BLaER1 treated with 17β-estradiol and CSF1 and Interleukin-3, amounts not matched to agents 10 nM and 100 nM (cell line): ENCODE measurements at regions not wholly inside any gene's neighbourhood (a gene's known extent, or its start where the extent isn't known, plus 50 kb on each side); places are given as distances from the start of the nearest gene placed in this dataset.

Source experiments
- H3K27ac ChIP-seq, 11 experiments: shearing (Covaris generic); formaldehyde crosslinking; 2 replicates each; pipeline ENCODE4 v1.8.1; 2022
- H3K27me3 ChIP-seq, 11 experiments: shearing (Covaris generic); formaldehyde crosslinking; 2 replicates each; pipeline ENCODE4 v1.8.1; 2022
- H3K36me3 ChIP-seq, 11 experiments: shearing (Covaris generic); formaldehyde crosslinking; 2 replicates each; pipeline ENCODE4 v1.8.1; 2022
- H3K4me1 ChIP-seq, 10 experiments: shearing (Covaris generic); formaldehyde crosslinking; 2 replicates each; pipeline ENCODE4 v1.8.1; 2022
- H3K4me2 ChIP-seq, 11 experiments: shearing (Covaris generic); formaldehyde crosslinking; 2 replicates each; pipeline ENCODE4 v1.8.1; 2022
- H3K4me3 ChIP-seq, 10 experiments: shearing (Covaris generic); formaldehyde crosslinking; 2 replicates each; pipeline ENCODE4 v1.8.1; 2022
- H3K9ac ChIP-seq, 11 experiments: shearing (Covaris generic); formaldehyde crosslinking; 2 replicates each; pipeline ENCODE4 v1.8.1; 2022
- H3K9me3 ChIP-seq, 11 experiments: shearing (Covaris generic); formaldehyde crosslinking; replicated peaks in 1 of 11; 2 replicates each; pipeline ENCODE4 v1.8.1; 2022
- H4K20me1 ChIP-seq, 11 experiments: shearing (Covaris generic); formaldehyde crosslinking; 2 replicates each; pipeline ENCODE4 v1.8.1; 2022
- Cebpa-rat ChIP-seq, 11 experiments: shearing (Covaris generic); IDR thresholded peaks; 2 replicates each; pipeline ENCODE4 v1.8.1; 2022

DNA sequence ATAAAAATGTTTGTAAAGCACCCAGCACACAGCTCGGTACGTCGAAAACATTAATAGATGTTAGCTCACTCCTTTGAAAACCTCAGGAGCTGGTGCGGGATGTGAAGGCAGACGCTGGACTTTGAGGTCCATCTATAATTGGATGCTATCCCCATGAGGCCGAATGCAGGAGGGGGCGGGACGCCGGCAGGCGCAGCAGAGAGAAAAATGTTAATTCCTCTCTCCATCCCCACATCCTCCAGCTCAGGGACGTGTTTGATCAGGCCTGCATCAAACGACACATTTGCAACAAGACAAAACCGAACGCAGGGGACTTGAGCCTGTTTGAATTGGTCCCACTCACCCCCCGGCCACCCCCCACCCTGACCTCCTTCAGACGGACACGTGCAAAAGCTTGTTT, 231.0 kb downstream of the RBM19 start:
- Histone ChIP-seq H3K9me3 (no peaks in the 10 kb centered on the region; a peak in 1 of 22 replicates), H3K36me3 (no peaks in the 10 kb centered on the region), H3K4me3 (peak overlapping the region in 5 of 10 experiments; percentile 1 to 49 (median 18); a peak in 5 of 20 replicates), H3K27ac (no peak overlapping the region), H3K9ac (peak overlapping the region in 5 of 11 experiments; percentile 14 to 37 (median 17); a peak in 4 of 22 replicates), H3K4me1 (peaks cover 15 to 34% (median 27%) of the 10 kb centered on the region in 10 experiments), H3K27me3 (no peaks in the 10 kb centered on the region), H4K20me1 (0 out of 22 replicates have a peak, but pooled peaks cover 0 to 11% (median 0%) of the 10 kb centered on the region in 11 experiments), H3K4me2 (peak overlapping the region; percentile 48 to 88 (median 82))
- TF ChIP-seq Cebpa-rat (IDR thresholded peaks at IDR 0.05), result no peak

DNA sequence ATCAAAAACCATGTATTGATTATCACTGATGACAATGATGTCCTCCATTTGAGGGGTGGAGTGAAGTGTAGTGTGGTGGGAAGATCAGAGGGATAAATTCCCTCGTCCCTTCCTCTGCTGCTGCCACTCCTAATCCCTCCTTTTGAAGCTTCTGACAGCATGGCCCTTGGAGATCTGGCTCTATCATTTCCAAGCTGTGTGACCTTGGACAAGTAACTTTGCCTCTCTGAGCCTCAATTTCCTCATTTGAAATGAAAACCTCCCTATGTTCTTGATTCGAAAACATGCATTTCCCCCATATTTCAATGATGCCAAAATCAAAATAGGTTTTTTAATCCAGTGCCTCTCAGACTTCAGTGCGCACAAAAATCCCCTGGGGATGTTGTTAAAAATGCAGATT, 231.6 kb downstream of the RBM19 start:
- no peaks in the 10 kb centered on the region; a peak in 1 of 22 replicates for H3K9me3 ChIP-seq
- TF ChIP-seq Cebpa-rat (IDR thresholded peaks at IDR 0.05), result no peak
- H3K4me1 ChIP-seq, result peaks cover 15 to 34% (median 27%) of the 10 kb centered on the region in 10 experiments
- no peaks in the 10 kb centered on the region for H3K36me3 ChIP-seq
- H3K4me2 ChIP-seq, result peak overlapping the region in 7 of 11 experiments; percentile 71 to 86 (median 84); a peak in 13 of 22 replicates
- H3K9ac ChIP-seq, result no peak overlapping the region
- no peak overlapping the region for H3K27ac ChIP-seq
- no peak overlapping the region for H3K4me3 ChIP-seq
- H3K27me3 ChIP-seq, result no peaks in the 10 kb centered on the region
- H4K20me1 ChIP-seq, result 0 out of 22 replicates have a peak, but pooled peaks cover 0 to 11% (median 0%) of the 10 kb centered on the region in 11 experiments

DNA sequence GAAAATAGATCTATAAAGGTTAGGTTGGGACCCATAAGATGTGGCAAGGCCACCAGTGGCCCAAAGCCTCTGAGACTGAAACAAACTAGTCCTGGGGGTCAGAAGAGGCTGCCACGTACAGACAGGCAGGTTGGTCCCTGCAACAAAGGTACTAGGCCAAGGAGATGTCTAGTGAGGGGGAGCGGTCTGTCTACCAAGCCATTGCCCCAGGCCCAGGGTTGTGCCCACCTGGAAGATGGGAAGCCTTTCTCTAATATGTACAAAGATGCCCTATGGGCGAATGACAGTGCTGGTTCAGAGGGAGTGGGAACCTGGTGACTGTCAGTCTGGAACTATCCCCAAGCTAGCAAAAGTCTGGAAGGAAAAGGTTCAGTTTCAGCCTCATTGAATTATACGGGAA, 233.2 kb downstream of the RBM19 start:
- Histone ChIP-seq H3K36me3 (no peaks in the 10 kb centered on the region), H4K20me1 (0 out of 22 replicates have a peak, but pooled peaks cover 0 to 11% (median 0%) of the 10 kb centered on the region in 11 experiments), H3K27ac (no peak overlapping the region), H3K4me3 (no peak overlapping the region), H3K9me3 (no peaks in the 10 kb centered on the region), H3K9ac (no peak overlapping the region), H3K4me2 (no peak overlapping the region), H3K4me1 (peaks cover 15 to 34% (median 27%) of the 10 kb centered on the region in 10 experiments), H3K27me3 (no peaks in the 10 kb centered on the region)
- TF ChIP-seq Cebpa-rat (IDR thresholded peaks at IDR 0.05), result no peak

DNA sequence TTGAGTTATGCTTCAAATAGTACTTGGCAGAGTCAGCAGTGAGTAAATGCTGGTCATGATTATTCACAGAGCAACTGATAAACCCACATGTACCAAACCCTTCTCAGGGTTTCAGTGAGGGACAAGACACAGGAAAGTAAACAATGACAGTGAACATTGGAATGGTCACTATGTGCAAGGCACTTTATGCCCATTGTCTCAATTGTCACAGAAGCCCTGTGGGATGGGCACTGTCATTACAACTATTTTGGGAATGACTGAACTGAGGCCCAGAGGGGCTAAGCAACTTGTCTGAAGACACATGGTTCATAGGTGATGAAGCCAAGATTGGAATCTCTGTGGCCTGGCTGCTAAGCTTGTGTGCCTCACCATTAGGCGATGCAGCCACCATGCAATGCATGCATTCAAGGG, 238.5 kb downstream of the RBM19 start:
- no peak for TF ChIP-seq Cebpa-rat (IDR thresholded peaks at IDR 0.05)

DNA sequence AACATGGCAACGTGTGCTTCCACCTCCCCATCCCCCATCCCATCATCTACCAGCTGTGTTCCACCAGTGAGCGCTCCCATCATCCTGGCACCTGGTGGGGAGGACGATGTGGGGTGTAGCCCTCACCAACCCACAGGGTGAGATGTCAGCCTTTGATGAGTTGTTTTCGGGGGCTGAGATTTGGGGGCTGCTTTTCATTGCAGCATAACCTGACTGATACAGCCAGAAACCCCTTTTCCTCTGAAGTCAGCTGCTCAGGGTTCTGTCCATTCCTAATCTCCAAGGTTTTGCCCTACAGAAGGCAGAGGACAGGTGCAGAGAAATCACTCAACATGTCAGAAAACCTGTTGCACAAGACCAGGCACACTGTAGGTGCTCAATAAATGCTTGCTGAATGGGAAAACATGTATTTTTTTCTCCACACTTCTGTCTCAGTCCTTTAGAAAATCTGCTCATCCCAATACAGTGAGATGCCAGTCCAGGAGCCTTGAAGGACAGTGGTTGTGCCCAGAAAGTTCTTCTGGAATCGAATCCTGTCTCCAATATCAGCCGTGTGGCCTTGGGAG, 239.8 kb downstream of the RBM19 start:
- H3K4me2 ChIP-seq, result 0 out of 22 replicates have a peak overlapping the region, but pooled peaks of 2 of the 11 experiments have one; percentile 12 to 23
- no peak for TF ChIP-seq Cebpa-rat (IDR thresholded peaks at IDR 0.05)
- no peak overlapping the region for H3K9ac ChIP-seq
- H3K36me3 ChIP-seq, result no peaks in the 10 kb centered on the region
- no peak overlapping the region for H3K27ac ChIP-seq
- H3K27me3 ChIP-seq, result no peaks in the 10 kb centered on the region
- peaks cover 0 to 6% (median 0%) of the 10 kb centered on the region in 10 experiments; a peak in 4 of 20 replicates for H3K4me1 ChIP-seq
- H3K9me3 ChIP-seq, result peaks cover 0 to 8% (median 0%) of the 10 kb centered on the region in 11 experiments; a peak in 1 of 22 replicates
- H4K20me1 ChIP-seq, result 0 out of 22 replicates have a peak, but pooled peaks cover 0 to 3% (median 0%) of the 10 kb centered on the region in 11 experiments
- no peak overlapping the region for H3K4me3 ChIP-seq

More for the DNA sequence above, 238.5 kb downstream of the RBM19 start:
- Histone ChIP-seq H3K9me3 (peaks cover 0 to 8% (median 0%) of the 10 kb centered on the region in 11 experiments; a peak in 1 of 22 replicates), H3K4me1 (peaks cover 0 to 6% (median 0%) of the 10 kb centered on the region in 10 experiments; a peak in 4 of 20 replicates), H4K20me1 (0 out of 22 replicates have a peak, but pooled peaks cover 0 to 11% (median 0%) of the 10 kb centered on the region in 11 experiments), H3K4me3 (no peak overlapping the region), H3K9ac (no peak overlapping the region), H3K36me3 (no peaks in the 10 kb centered on the region), H3K27me3 (no peaks in the 10 kb centered on the region), H3K27ac (no peak overlapping the region), H3K4me2 (no peak overlapping the region)

DNA sequence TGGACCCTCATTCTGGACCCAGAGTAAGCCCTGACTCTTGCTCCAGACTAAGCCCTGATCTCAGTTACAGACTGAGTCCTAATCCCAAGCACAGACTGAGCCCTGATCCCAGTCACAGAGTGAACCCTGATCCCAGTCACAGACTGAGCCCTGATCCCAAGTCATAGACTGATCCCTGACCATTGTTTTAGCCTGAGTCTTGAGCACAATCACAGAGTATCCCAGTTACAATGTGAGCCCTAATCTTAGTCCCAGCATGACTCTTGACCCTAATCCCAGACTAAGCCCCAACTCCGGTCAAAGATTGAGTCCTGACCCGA, 240.6 kb downstream of the RBM19 start:
- no peaks in the 10 kb centered on the region for H3K27me3 ChIP-seq
- no peak overlapping the region for H3K4me3 ChIP-seq
- peaks cover 0 to 13% (median 0%) of the 10 kb centered on the region in 10 experiments; a peak in 4 of 20 replicates for H3K4me1 ChIP-seq
- H3K27ac ChIP-seq, result no peak overlapping the region
- H3K4me2 ChIP-seq, result no peak overlapping the region
- no peak overlapping the region for H3K9ac ChIP-seq
- H4K20me1 ChIP-seq, result no peaks in the 10 kb centered on the region
- no peak for TF ChIP-seq Cebpa-rat (IDR thresholded peaks at IDR 0.05)
- H3K36me3 ChIP-seq, result no peaks in the 10 kb centered on the region
- peaks cover 0 to 8% (median 0%) of the 10 kb centered on the region in 11 experiments; a peak in 1 of 22 replicates for H3K9me3 ChIP-seq

DNA sequence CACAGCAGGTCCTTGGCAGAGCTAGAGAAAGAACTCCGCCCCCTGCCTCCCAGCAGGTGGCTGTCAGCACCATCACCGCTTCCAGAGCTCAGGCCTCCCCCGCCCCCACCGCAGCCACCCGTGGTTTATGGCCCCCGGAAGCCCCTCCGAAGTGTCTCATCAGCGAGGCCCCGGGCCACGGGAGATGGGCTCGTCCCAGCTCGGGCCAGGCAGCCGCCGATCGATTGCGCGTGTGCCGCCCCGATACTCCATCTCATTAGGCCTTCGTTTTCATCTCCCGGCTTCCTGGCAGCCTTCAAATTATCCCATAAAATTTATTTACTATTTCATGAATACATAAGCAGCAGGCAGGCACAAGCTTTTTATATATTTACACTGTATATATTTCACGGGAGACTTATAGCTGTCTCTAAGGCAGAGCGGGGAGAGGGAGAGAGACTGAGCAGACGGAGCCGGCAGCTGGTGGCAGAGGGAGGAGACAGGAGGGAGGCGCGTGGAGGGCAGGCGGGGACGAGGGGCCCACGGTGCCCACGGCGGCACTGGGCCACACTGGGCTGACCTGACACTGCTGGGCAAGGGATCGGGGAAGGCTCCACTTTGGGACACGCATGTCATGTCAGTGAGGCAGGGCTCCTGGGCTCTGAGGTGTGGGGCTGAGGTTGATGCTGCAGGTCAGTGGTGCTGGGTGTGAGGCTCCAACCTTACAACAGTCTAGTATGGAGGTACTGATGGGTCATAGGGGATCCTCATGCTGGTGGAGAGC, 241.2 kb downstream of the RBM19 start:
- Histone ChIP-seq H3K27me3 (no peaks in the 10 kb centered on the region), H3K36me3 (no peaks in the 10 kb centered on the region), H4K20me1 (no peaks in the 10 kb centered on the region), H3K9ac (no peak overlapping the region), H3K4me1 (peaks cover 0 to 13% (median 0%) of the 10 kb centered on the region in 10 experiments; a peak in 4 of 20 replicates), H3K9me3 (peaks cover 0 to 8% (median 0%) of the 10 kb centered on the region in 11 experiments; a peak in 1 of 22 replicates), H3K4me2 (no peak overlapping the region), H3K27ac (no peak overlapping the region), H3K4me3 (no peak overlapping the region)
- no peak for TF ChIP-seq Cebpa-rat (IDR thresholded peaks at IDR 0.05)

DNA sequence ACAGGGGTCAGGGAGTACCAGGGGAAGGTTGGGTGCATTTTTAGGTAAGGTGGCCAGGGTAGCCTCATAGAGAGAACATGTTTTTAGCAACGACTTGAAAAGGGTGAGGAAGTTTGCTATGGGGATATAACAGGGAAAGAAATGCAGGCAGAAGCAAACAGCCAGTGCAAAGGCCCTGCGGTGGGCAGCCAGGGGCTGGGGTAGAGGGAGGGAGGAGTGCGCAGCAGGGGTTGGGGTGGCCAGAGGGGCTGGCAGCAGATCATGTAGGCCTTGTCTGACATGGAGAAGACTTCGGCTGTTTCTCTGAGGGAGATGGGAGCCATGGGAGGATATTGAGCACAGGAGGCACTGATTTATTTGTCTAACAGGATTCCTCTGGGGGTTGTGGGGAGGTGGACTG, 242.5 kb downstream of the RBM19 start:
- TF ChIP-seq Cebpa-rat (IDR thresholded peaks at IDR 0.05), result no peak
- Histone ChIP-seq H3K4me1 (peaks cover under 1 to 20% (median 6%) of the 10 kb centered on the region in 10 experiments; a peak in 16 of 20 replicates), H3K36me3 (no peaks in the 10 kb centered on the region), H3K9me3 (peaks cover 0 to 8% (median 0%) of the 10 kb centered on the region in 11 experiments; a peak in 1 of 22 replicates), H3K4me3 (no peak overlapping the region), H4K20me1 (no peaks in the 10 kb centered on the region), H3K27ac (no peak overlapping the region), H3K9ac (no peak overlapping the region), H3K4me2 (no peak overlapping the region), H3K27me3 (no peaks in the 10 kb centered on the region)

DNA sequence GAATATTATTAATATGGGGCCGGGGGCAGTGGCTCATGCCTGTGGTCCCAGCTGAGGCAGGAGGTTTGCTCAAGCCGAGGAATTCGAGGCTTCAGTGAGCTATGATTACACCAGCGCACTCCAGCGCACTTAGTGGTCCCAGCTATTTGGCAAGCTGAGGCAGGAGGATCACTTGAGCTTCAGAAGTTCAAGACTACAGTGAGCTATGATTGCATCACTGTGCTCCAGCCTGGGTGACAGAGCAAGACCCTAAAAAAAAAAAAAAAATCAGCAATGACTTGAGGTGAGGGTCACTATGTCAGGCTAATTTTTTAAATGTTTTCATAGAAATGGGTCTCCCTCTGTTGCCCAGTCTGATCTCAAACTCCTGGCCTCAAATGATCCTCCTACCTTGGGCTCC, 243.4 kb downstream of the RBM19 start:
- Histone ChIP-seq H3K36me3 (no peaks in the 10 kb centered on the region), H3K4me2 (no peak overlapping the region), H4K20me1 (no peaks in the 10 kb centered on the region), H3K9ac (no peak overlapping the region), H3K27me3 (no peaks in the 10 kb centered on the region), H3K4me1 (peaks cover 9 to 29% (median 15%) of the 10 kb centered on the region in 10 experiments; a peak in 19 of 20 replicates), H3K27ac (no peak overlapping the region), H3K9me3 (peaks cover 0 to 8% (median 0%) of the 10 kb centered on the region in 11 experiments; a peak in 1 of 22 replicates), H3K4me3 (no peak overlapping the region)
- peak in 1 of 11 experiments; percentile 43; a peak in 1 of 22 replicates for TF ChIP-seq Cebpa-rat (IDR thresholded peaks at IDR 0.05)
